ENCODE measurements at regions not wholly inside any gene's neighbourhood (a gene's known extent, or its start where the extent isn't known, plus 50 kb on each side); places are given as distances from the start of the nearest gene placed in this dataset.

- 79% methylated on average over 2 of the region's 6 CpGs for WGBS (ENCODE audit: insufficient coverage, low lambda C conversion rate)
- no peaks in the 10 kb centered on the region for H3K36me3 ChIP-seq (ENCODE audit: control insufficient read depth, insufficient read depth, low read length)
- H3K9me3 ChIP-seq (ENCODE audit: control insufficient read depth, low read depth, low read length), result no peaks in the 10 kb centered on the region
- no peak for DNase-seq
- no peak overlapping the region for H3K27ac ChIP-seq (ENCODE audit: low read length)
- no peak overlapping the region for H3K4me3 ChIP-seq (ENCODE audit: low read length)
- no peaks in the 10 kb centered on the region for H3K4me1 ChIP-seq (ENCODE audit: control insufficient read depth, insufficient read depth, low read length)
- H3K27me3 ChIP-seq (ENCODE audit: control insufficient read depth, insufficient read depth, low read length), result no peaks in the 10 kb centered on the region
Observed at GRCh38 chr7:24039991-24040624, 243.9 kb upstream of the NPY start.

DNA sequence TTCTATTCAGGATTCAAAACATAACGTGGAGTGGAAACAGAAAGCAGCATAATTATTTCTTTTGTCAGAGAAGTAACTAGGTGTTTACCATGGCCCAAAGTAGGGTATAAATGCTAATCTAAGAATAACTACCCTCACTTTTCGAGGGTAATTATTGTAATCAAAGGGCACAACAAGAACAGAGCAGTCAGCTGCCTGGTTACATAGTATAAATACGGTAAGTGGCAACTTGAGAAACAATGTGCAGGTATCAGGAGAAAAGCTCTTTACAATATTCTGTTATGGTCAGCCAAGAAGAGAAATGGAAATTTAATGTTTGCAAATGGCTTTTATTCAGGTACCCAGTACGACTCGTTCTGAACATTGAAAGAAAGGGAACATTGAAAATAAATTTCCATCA, 242.0 kb upstream of the NPY start:
- H3K9me3 ChIP-seq (ENCODE audit: control insufficient read depth, low read depth, low read length), result no peaks in the 10 kb centered on the region
- no peak for DNase-seq
- H3K27ac ChIP-seq (ENCODE audit: low read length), result no peak overlapping the region
- no peaks in the 10 kb centered on the region for H3K27me3 ChIP-seq (ENCODE audit: control insufficient read depth, insufficient read depth, low read length)
- H3K4me3 ChIP-seq (ENCODE audit: low read length), result no peak overlapping the region
- H3K36me3 ChIP-seq (ENCODE audit: control insufficient read depth, insufficient read depth, low read length), result no peaks in the 10 kb centered on the region
- no peaks in the 10 kb centered on the region for H3K4me1 ChIP-seq (ENCODE audit: control insufficient read depth, insufficient read depth, low read length)
- WGBS (ENCODE audit: insufficient coverage, low lambda C conversion rate), result 96% methylated on average over 5 of the region's 5 CpGs

DNA sequence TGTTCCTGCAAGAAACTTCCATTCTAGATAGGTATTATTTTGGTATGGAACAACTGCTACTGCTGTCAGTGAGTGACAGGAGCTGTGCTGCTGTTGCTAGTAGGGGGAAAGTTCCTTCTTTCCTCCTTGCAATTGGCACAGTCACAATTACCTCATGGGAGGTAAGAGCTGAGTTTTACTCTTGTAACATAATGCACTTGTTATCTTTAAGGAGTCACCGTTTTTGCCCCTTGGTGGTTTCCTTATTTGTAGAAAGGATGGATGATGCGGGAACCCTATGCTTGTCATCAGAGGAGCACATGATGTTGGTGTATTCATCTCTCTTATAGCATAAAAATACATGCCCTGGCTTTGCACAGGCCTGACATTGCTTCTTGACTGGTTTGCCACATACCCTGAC, 234.7 kb upstream of the NPY start:
- no peak for DNase-seq
- Histone ChIP-seq H3K27me3 (ENCODE audit: control insufficient read depth, insufficient read depth, low read length) (no peaks in the 10 kb centered on the region), H3K4me3 (ENCODE audit: low read length) (no peak overlapping the region), H3K9me3 (ENCODE audit: control insufficient read depth, low read depth, low read length) (no peaks in the 10 kb centered on the region), H3K4me1 (ENCODE audit: control insufficient read depth, insufficient read depth, low read length) (no peaks in the 10 kb centered on the region), H3K27ac (ENCODE audit: low read length) (no peak overlapping the region), H3K36me3 (ENCODE audit: control insufficient read depth, insufficient read depth, low read length) (no peaks in the 10 kb centered on the region)
- no CpG with 5 or more reads among the region's 2 CpGs for WGBS (ENCODE audit: insufficient coverage, low lambda C conversion rate)

DNA sequence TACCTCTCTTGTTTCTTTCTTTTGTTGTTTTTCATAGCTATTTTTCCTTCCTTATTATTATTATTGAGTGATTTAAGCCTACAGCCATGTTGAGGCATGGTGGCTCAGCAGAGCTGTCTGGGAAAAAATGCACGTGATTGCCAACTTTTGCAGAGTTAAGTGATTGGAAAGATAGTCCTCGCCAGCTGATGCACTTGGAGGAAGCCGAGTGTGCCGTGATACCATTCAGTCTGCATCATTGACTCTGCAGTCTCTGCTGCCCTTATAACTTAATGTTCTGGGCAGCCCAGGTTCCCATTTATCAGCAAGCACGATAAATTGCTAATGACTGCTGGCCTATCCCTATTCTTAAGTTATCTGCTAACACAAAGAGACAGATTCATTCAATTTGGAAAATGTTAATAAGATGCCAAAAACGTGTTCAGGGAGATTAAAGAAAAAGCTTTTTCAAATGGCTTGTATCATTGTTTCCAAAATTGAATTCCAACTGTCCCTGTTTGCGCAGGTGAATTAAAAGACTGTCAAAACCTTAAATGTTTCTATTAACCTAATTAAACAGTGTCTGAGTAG, 232.9 kb upstream of the NPY start:
- Histone ChIP-seq H3K4me3 (ENCODE audit: low read length) (no peak overlapping the region), H3K4me1 (ENCODE audit: control insufficient read depth, insufficient read depth, low read length) (no peaks in the 10 kb centered on the region), H3K27me3 (ENCODE audit: control insufficient read depth, insufficient read depth, low read length) (no peaks in the 10 kb centered on the region), H3K36me3 (ENCODE audit: control insufficient read depth, insufficient read depth, low read length) (no peaks in the 10 kb centered on the region), H3K27ac (ENCODE audit: low read length) (no peak overlapping the region), H3K9me3 (ENCODE audit: control insufficient read depth, low read depth, low read length) (no peaks in the 10 kb centered on the region)
- DNase-seq, result no peak
- 86% methylated on average over 1 of the region's 7 CpGs for WGBS (ENCODE audit: insufficient coverage, low lambda C conversion rate)

DNA sequence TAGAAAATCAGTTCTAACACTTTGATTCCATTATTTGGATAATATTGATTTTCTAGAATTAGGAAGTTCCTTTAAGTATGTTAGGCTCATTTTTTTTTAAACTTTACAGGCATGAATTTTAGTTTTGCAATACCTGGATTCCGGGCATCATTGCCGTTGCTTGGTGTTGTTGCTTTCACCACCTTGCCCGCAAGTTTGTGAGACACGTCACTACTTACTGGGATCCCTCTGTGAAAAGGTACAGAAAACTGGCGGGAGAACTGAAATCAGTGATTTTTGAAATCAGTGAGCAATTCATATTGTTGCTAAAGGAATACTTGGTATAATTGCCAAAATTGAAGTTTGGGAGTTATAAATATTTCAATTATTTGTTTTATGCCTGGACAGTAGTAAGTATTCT, 232.3 kb upstream of the NPY start:
- H3K27ac ChIP-seq (ENCODE audit: low read length), result no peak overlapping the region
- H3K4me3 ChIP-seq (ENCODE audit: low read length), result no peak overlapping the region
- no peaks in the 10 kb centered on the region for H3K9me3 ChIP-seq (ENCODE audit: control insufficient read depth, low read depth, low read length)
- no peak for DNase-seq
- H3K36me3 ChIP-seq (ENCODE audit: control insufficient read depth, insufficient read depth, low read length), result no peaks in the 10 kb centered on the region
- no peaks in the 10 kb centered on the region for H3K27me3 ChIP-seq (ENCODE audit: control insufficient read depth, insufficient read depth, low read length)
- no peaks in the 10 kb centered on the region for H3K4me1 ChIP-seq (ENCODE audit: control insufficient read depth, insufficient read depth, low read length)
- WGBS (ENCODE audit: insufficient coverage, low lambda C conversion rate), result 100% methylated on average over 1 of the region's 5 CpGs

GRCh38 chr7:24052572-24053260, 231.3 kb upstream of the NPY start:
- peak in 1 of 2 donors; percentile 30 for DNase-seq
- no peak overlapping the region for H3K4me3 ChIP-seq (ENCODE audit: low read length)
- H3K36me3 ChIP-seq (ENCODE audit: control insufficient read depth, insufficient read depth, low read length), result no peaks in the 10 kb centered on the region
- no peaks in the 10 kb centered on the region for H3K4me1 ChIP-seq (ENCODE audit: control insufficient read depth, insufficient read depth, low read length)
- WGBS (ENCODE audit: insufficient coverage, low lambda C conversion rate), result 79% methylated on average over 3 of the region's 6 CpGs
- no peaks in the 10 kb centered on the region for H3K27me3 ChIP-seq (ENCODE audit: control insufficient read depth, insufficient read depth, low read length)
- H3K9me3 ChIP-seq (ENCODE audit: control insufficient read depth, low read depth, low read length), result no peaks in the 10 kb centered on the region
- no peak overlapping the region for H3K27ac ChIP-seq (ENCODE audit: low read length)

- Histone ChIP-seq H3K9me3 (ENCODE audit: control insufficient read depth, low read depth, low read length) (no peaks in the 10 kb centered on the region), H3K27me3 (ENCODE audit: control insufficient read depth, insufficient read depth, low read length) (no peaks in the 10 kb centered on the region), H3K36me3 (ENCODE audit: control insufficient read depth, insufficient read depth, low read length) (no peaks in the 10 kb centered on the region), H3K4me1 (ENCODE audit: control insufficient read depth, insufficient read depth, low read length) (no peaks in the 10 kb centered on the region), H3K27ac (ENCODE audit: low read length) (no peak overlapping the region), H3K4me3 (ENCODE audit: low read length) (no peak overlapping the region)
- no peak for DNase-seq
- 50% methylated on average over 2 of the region's 2 CpGs for WGBS (ENCODE audit: insufficient coverage, low lambda C conversion rate)
Observed at GRCh38 chr7:24054236-24054635, 229.8 kb upstream of the NPY start.

DNA sequence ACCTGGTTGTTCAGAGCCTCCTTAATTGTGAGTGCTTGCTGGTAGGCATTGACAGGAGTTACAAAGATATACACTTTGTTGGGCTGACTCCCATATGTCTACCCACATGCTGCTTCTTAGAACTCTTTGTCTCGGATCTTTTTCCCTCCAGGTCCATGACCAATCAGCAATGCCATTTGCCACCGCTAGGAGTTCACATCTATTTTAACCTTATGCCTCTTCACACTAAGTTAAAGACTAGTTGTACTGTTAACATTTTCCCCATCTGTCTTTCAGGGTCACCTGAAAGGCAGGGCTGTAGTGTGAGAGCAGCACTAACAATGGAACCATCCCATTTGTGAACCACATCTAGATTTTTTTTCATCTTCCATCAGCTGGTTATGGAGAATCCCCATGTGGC, 226.7 kb upstream of the NPY start:
- Histone ChIP-seq H3K9me3 (ENCODE audit: control insufficient read depth, low read depth, low read length) (no peaks in the 10 kb centered on the region), H3K27me3 (ENCODE audit: control insufficient read depth, insufficient read depth, low read length) (no peaks in the 10 kb centered on the region), H3K36me3 (ENCODE audit: control insufficient read depth, insufficient read depth, low read length) (no peaks in the 10 kb centered on the region), H3K27ac (ENCODE audit: low read length) (no peak overlapping the region), H3K4me1 (ENCODE audit: control insufficient read depth, insufficient read depth, low read length) (no peaks in the 10 kb centered on the region), H3K4me3 (ENCODE audit: low read length) (no peak overlapping the region)
- WGBS (ENCODE audit: insufficient coverage, low lambda C conversion rate), result no CpG with 5 or more reads among the region's 2 CpGs
- DNase-seq, result no peak

DNA sequence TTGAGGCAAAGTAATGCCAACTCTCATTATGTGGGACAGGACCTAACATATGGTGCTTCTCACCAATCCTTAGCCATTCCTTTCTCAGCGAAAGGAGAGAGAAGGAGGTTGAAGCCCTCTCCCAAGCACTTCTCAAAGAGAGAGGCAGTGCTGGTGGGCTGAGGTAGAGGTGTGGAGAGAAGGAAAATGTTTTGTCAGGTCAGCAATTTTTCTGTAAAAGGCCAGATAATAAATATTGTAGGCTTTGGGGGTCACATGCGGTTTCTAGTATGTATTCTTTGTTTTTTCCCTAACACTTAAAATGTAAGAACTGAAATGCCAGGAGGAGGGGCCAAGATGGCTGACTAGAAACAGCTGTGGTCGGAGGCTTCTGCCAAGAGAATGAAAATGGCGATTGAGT, 225.0 kb upstream of the NPY start:
- H3K27me3 ChIP-seq (ENCODE audit: control insufficient read depth, insufficient read depth, low read length), result no peaks in the 10 kb centered on the region
- no peaks in the 10 kb centered on the region for H3K4me1 ChIP-seq (ENCODE audit: control insufficient read depth, insufficient read depth, low read length)
- H3K27ac ChIP-seq (ENCODE audit: low read length), result no peak overlapping the region
- no peak for DNase-seq
- WGBS (ENCODE audit: insufficient coverage, low lambda C conversion rate), result 100% methylated on average over 1 of the region's 4 CpGs
- H3K4me3 ChIP-seq (ENCODE audit: low read length), result no peak overlapping the region
- no peaks in the 10 kb centered on the region for H3K36me3 ChIP-seq (ENCODE audit: control insufficient read depth, insufficient read depth, low read length)
- no peaks in the 10 kb centered on the region for H3K9me3 ChIP-seq (ENCODE audit: control insufficient read depth, low read depth, low read length)

DNA sequence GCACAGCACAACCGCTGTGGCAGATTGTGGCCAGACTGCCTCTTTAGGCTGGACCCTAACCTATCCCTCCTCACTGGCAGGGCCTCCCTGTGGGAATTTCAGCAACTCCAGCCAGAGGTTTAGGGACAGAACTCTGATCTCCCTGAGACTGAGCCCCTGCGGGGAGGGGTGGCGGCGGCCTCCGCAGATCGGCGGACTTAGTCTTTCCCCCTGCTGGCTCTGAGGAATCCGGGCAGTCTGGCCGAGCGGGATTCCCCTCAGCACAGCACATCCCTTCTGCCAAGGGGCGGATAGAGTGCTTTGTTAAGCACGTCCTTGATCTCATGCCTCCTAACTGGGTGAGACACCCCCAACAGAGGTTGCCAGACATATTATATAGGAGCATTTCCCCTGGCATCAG, 224.2 kb upstream of the NPY start:
- Histone ChIP-seq H3K36me3 (ENCODE audit: control insufficient read depth, insufficient read depth, low read length) (no peaks in the 10 kb centered on the region), H3K4me3 (ENCODE audit: low read length) (no peak overlapping the region), H3K27ac (ENCODE audit: low read length) (no peak overlapping the region), H3K4me1 (ENCODE audit: control insufficient read depth, insufficient read depth, low read length) (no peaks in the 10 kb centered on the region), H3K9me3 (ENCODE audit: control insufficient read depth, low read depth, low read length) (no peaks in the 10 kb centered on the region), H3K27me3 (ENCODE audit: control insufficient read depth, insufficient read depth, low read length) (no peaks in the 10 kb centered on the region)
- no CpG with 5 or more reads among the region's 12 CpGs for WGBS (ENCODE audit: insufficient coverage, low lambda C conversion rate)
- no peak for DNase-seq

DNA sequence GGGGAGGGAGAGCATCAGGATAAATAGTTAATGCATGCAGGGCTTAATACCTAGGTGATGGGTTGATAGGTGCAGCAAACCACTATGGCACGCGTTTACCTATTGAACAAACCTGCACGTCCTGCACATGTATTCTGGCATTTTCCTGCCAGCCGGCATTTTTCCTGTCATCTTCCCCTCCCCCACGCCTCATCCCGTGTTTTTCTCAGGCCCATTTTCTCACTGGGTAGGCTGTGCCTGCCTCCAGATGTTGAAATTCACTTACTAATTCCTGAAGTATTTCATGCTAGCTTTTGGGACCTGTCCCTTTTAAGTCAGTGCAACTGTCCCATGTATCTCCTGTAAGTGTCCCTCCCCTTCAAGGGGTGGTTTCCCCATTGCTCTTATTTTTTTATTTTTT, 220.3 kb upstream of the NPY start:
- Histone ChIP-seq H3K27ac (ENCODE audit: low read length) (no peak overlapping the region), H3K27me3 (ENCODE audit: control insufficient read depth, insufficient read depth, low read length) (no peaks in the 10 kb centered on the region), H3K9me3 (ENCODE audit: control insufficient read depth, low read depth, low read length) (no peaks in the 10 kb centered on the region), H3K4me1 (ENCODE audit: control insufficient read depth, insufficient read depth, low read length) (no peaks in the 10 kb centered on the region), H3K36me3 (ENCODE audit: control insufficient read depth, insufficient read depth, low read length) (no peaks in the 10 kb centered on the region), H3K4me3 (ENCODE audit: low read length) (no peak overlapping the region)
- DNase-seq, result no peak
- WGBS (ENCODE audit: insufficient coverage, low lambda C conversion rate), result no CpG with 5 or more reads among the region's 6 CpGs
